ENCODE measurements at regions not wholly inside any gene's neighbourhood (a gene's known extent, or its start where the extent isn't known, plus 50 kb on each side); places are given as distances from the start of the nearest gene placed in this dataset.

GRCh38 chr6:137751768-137752560 lies 115.1 kb upstream of the TNFAIP3 start:
- no peak for DNase-seq (ENCODE audit: low read depth in 1 of 2, low spot score in 1 of 2)
- TF ChIP-seq GABPA (IDR thresholded peaks at IDR 0.05; ENCODE audit: low read depth) = no peak
- no peak for TF ChIP-seq POLR2AphosphoS5 (IDR thresholded peaks at IDR 0.05; ENCODE audit: low read depth)
- no peak for TF ChIP-seq SPI1 (IDR thresholded peaks at IDR 0.05; ENCODE audit: borderline replicate concordance, low read depth)
- TF ChIP-seq CTCF (IDR thresholded peaks at IDR 0.05; ENCODE audit: insufficient read depth, low read length) = no peak
- no peak for TF ChIP-seq REST (IDR thresholded peaks at IDR 0.05; ENCODE audit: insufficient replicate concordance, low read depth)
- H3K27me3 ChIP-seq (ENCODE audit: insufficient read depth, poor library complexity, severe bottlenecking) = no peaks in the 10 kb centered on the region
- H3K4me3 ChIP-seq (replicated peaks; ENCODE audit: insufficient read depth, low read length) = no peak overlapping the region
- H3K27ac ChIP-seq (replicated peaks) = no peak overlapping the region

GRCh38 chr6:137754366-137754765 lies 112.7 kb upstream of the TNFAIP3 start:
- TF ChIP-seq SPI1 (IDR thresholded peaks at IDR 0.05; ENCODE audit: borderline replicate concordance, low read depth) (no peak), GABPA (IDR thresholded peaks at IDR 0.05; ENCODE audit: low read depth) (no peak), POLR2AphosphoS5 (IDR thresholded peaks at IDR 0.05; ENCODE audit: low read depth) (no peak), CTCF (IDR thresholded peaks at IDR 0.05; ENCODE audit: insufficient read depth, low read length) (no peak), REST (IDR thresholded peaks at IDR 0.05; ENCODE audit: insufficient replicate concordance, low read depth) (no peak)
- no peak for DNase-seq (ENCODE audit: low read depth in 1 of 2, low spot score in 1 of 2)
- Histone ChIP-seq H3K4me3 (replicated peaks; ENCODE audit: insufficient read depth, low read length) (no peak overlapping the region), H3K27me3 (ENCODE audit: insufficient read depth, poor library complexity, severe bottlenecking) (no peaks in the 10 kb centered on the region), H3K27ac (replicated peaks) (no peak overlapping the region)

GRCh38 chr6:137754866-137755265 lies 112.2 kb upstream of the TNFAIP3 start:
- H3K4me3 ChIP-seq (replicated peaks; ENCODE audit: insufficient read depth, low read length) = no peak overlapping the region
- DNase-seq (ENCODE audit: low read depth in 1 of 2, low spot score in 1 of 2) = no peak
- TF ChIP-seq SPI1 (IDR thresholded peaks at IDR 0.05; ENCODE audit: borderline replicate concordance, low read depth) (no peak), GABPA (IDR thresholded peaks at IDR 0.05; ENCODE audit: low read depth) (no peak), CTCF (IDR thresholded peaks at IDR 0.05; ENCODE audit: insufficient read depth, low read length) (no peak), REST (IDR thresholded peaks at IDR 0.05; ENCODE audit: insufficient replicate concordance, low read depth) (no peak), POLR2AphosphoS5 (IDR thresholded peaks at IDR 0.05; ENCODE audit: low read depth) (no peak)
- no peak overlapping the region for H3K27ac ChIP-seq (replicated peaks)
- H3K27me3 ChIP-seq (ENCODE audit: insufficient read depth, poor library complexity, severe bottlenecking) = no peaks in the 10 kb centered on the region

Data from HL-60 (cell line).